Prostate gland (tissue), 2 donors: ENCODE measurements at regions not wholly inside any gene's neighbourhood (a gene's known extent, or its start where the extent isn't known, plus 50 kb on each side); places are given as distances from the start of the nearest gene placed in this dataset.

Experiments used
- CTCF ChIP-seq, 4 experiments: fragments of 200-600 bp in 2 of 4; fragments of 450-650 bp in 2 of 4; sonication (generic) in 2 of 4; IDR thresholded peaks; 1 replicate in 3 of 4; 2 replicates in 1 of 4; pipeline ENCODE4 v1.5.1; 2016 to 2019; ENCODE audit warnings: antibody characterized with exemption in 4 of 4, mild to moderate bottlenecking in 2 of 4, moderate library complexity in 2 of 4
- POLR2A ChIP-seq: fragments of 450-650 bp; IDR thresholded peaks from one replicate; pipeline ENCODE4 v1.6.1; 2016; ENCODE audit warnings: antibody characterized with exemption, mild to moderate bottlenecking
- POLR2AphosphoS5 ChIP-seq: sonication (generic); formaldehyde crosslinking; IDR thresholded peaks from one replicate; pipeline ENCODE4 v1.6.1; 2017; ENCODE audit warnings: antibody characterized with exemption

- TF ChIP-seq CTCF (IDR thresholded peaks at IDR 0.05) (no peak), POLR2A (no peak), POLR2AphosphoS5 (no peak)
Observed at GRCh38 chr4:164081371-164081770, 586.9 kb downstream of the TMA16 start.
